Activated B cell treated with CpG ODN at 0.5 μM for 24 hours (primary cell): ENCODE measurements at regions not wholly inside any gene's neighbourhood (a gene's known extent, or its start where the extent isn't known, plus 50 kb on each side); places are given as distances from the start of the nearest gene placed in this dataset.

Experiments
- ATAC-seq: fragments of 200-7000 bp; cut with Tn5 transposase; one replicate; pipeline ENCODE4 v1.10.0; 2021; ENCODE audit warnings: low read depth, mild to moderate bottlenecking, moderate library complexity
- CTCF ChIA-PET: fragments of 350-600 bp; sonication (Branson Sonifier 250); formaldehyde crosslinking; loops from one replicate; lab custom pipeline; 2021; ENCODE audit warnings: antibody characterized with exemption; lab: Charles Lee
- POLR2A ChIA-PET: fragments of 350-600 bp; sonication (Branson Sonifier 250); formaldehyde crosslinking; loops from one replicate; lab custom pipeline; 2021; ENCODE audit warnings: antibody characterized with exemption; lab: Charles Lee
- DNase-seq: peaks from one replicate; pipeline ENCODE4 v3.0.0; 2022
- H3K27ac Mint-ChIP-seq: one replicate; pipeline ENCODE4 v1.8.0; 2020; ENCODE audit warnings: mixed read lengths
- H3K27me3 Mint-ChIP-seq: one replicate; pipeline ENCODE4 v1.8.0; 2021; ENCODE audit warnings: mixed read lengths
- H3K36me3 Mint-ChIP-seq: one replicate; pipeline ENCODE4 v1.8.0; 2021; ENCODE audit warnings: low read depth, mixed read lengths
- H3K4me1 Mint-ChIP-seq: one replicate; pipeline ENCODE4 v1.8.0; 2021; ENCODE audit warnings: mixed read lengths
- H3K4me3 Mint-ChIP-seq: one replicate; pipeline ENCODE4 v1.8.0; 2020; ENCODE audit warnings: mild to moderate bottlenecking, mixed read lengths
- H3K9me3 Mint-ChIP-seq: one replicate; pipeline ENCODE4 v1.8.0; 2020; ENCODE audit warnings: mixed read lengths
- intact Hi-C: fragments of 100-400 bp; cut with micrococcal nuclease; formaldehyde crosslinking; loops from one replicate; pipeline ENCODE4 v1.15.1; 2024
- TF ChIP-seq, protein P1 (sequence below): fragments of 200-600 bp; IDR thresholded peaks from one replicate; pipeline ENCODE4 v1.8.0; 2022; ENCODE audit warnings: antibody characterized with exemption, mild to moderate bottlenecking

DNA sequence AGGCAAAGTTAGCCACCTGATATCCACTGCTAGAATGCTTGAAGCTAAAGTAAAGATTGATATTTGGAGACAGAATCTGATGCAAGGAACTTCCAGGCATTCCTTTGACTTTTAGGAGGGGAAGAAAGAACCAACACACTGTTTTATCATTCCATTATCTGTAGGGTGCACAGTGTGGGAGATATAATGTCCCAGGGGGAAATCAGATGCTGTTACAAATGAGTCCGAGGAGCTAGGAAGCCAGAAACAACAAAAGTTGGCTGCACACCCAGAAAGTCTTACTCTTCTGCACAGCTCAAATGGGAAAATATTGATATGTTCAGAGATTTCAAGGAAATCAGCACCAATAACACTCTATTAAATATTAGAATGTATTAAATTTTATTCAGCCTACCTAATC lies 113.6 kb upstream of the ROBO1 start:
- H3K4me1 Mint-ChIP-seq: no peaks in the 10 kb centered on the region
- no peak overlapping the region for H3K4me3 Mint-ChIP-seq
- H3K27me3 Mint-ChIP-seq: no peaks in the 10 kb centered on the region
- POLR2A ChIA-PET: no interaction called here
- CTCF ChIA-PET: no interaction called here
- ATAC-seq: no peak
- no peak for DNase-seq
- no peaks in the 10 kb centered on the region for H3K36me3 Mint-ChIP-seq
- TF ChIP-seq, protein P1, sequence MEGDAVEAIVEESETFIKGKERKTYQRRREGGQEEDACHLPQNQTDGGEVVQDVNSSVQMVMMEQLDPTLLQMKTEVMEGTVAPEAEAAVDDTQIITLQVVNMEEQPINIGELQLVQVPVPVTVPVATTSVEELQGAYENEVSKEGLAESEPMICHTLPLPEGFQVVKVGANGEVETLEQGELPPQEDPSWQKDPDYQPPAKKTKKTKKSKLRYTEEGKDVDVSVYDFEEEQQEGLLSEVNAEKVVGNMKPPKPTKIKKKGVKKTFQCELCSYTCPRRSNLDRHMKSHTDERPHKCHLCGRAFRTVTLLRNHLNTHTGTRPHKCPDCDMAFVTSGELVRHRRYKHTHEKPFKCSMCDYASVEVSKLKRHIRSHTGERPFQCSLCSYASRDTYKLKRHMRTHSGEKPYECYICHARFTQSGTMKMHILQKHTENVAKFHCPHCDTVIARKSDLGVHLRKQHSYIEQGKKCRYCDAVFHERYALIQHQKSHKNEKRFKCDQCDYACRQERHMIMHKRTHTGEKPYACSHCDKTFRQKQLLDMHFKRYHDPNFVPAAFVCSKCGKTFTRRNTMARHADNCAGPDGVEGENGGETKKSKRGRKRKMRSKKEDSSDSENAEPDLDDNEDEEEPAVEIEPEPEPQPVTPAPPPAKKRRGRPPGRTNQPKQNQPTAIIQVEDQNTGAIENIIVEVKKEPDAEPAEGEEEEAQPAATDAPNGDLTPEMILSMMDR: no peak
- peaks cover 3% of the 10 kb centered on the region for H3K9me3 Mint-ChIP-seq
- no peak overlapping the region for H3K27ac Mint-ChIP-seq
- intact Hi-C loops: no loop called here

DNA sequence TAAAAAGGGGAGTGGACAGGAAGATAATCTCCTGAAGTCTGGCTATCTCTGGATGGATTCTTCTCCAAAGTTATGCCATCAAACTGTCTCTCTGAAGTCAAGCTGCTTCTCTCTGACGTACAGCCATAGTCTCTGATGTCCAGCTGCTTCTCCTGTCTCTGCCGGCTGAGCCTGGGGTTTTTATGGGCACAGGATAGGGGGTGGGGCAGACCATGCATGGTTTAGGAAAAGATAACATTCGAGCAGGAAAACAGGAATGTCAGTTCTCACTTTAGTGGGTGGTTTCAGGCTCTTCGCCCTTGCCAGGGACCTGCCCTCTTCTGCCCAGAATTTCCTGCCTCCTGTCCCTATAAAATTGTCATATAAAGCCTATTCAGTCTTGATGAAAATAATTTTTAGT lies 110.9 kb upstream of the ROBO1 start:
- ChIA-PET POLR2A (no interaction called here), CTCF (no interaction called here)
- TF ChIP-seq, protein P1: no peak
- H3K27me3 Mint-ChIP-seq: no peaks in the 10 kb centered on the region
- H3K4me3 Mint-ChIP-seq: no peak overlapping the region
- peaks cover 8% of the 10 kb centered on the region for H3K9me3 Mint-ChIP-seq
- no peak overlapping the region for H3K27ac Mint-ChIP-seq
- H3K36me3 Mint-ChIP-seq: no peaks in the 10 kb centered on the region
- no peaks in the 10 kb centered on the region for H3K4me1 Mint-ChIP-seq
- DNase-seq: no peak
- intact Hi-C loops: no loop called here
- ATAC-seq: no peak

DNA sequence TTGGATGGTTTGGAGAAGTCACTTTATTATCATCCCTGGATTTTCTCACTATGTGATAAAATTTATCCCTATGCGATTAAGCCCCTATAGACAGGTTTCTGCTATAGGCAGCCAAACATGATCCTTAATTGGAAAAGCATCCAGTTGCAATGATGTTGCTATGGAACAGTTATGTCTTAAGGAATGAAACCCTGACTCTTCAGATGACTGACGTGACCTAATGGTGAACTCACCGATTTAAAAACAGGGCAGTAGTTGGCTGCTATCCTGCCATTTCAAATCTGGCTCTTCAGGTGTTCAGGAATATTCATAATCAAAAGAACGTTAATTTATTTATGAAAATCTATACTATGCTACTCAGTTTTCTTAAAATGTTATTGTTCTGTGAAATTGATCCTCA lies 106.8 kb upstream of the ROBO1 start:
- TF ChIP-seq, protein P1: no peak
- ATAC-seq (no peak), DNase-seq (no peak)
- CTCF ChIA-PET: no interaction called here
- H3K4me1 Mint-ChIP-seq: no peaks in the 10 kb centered on the region
- no peak overlapping the region for H3K4me3 Mint-ChIP-seq
- no peak overlapping the region for H3K27ac Mint-ChIP-seq
- intact Hi-C loops: no loop called here
- H3K36me3 Mint-ChIP-seq: no peaks in the 10 kb centered on the region
- H3K27me3 Mint-ChIP-seq: no peaks in the 10 kb centered on the region
- POLR2A ChIA-PET: no interaction called here
- H3K9me3 Mint-ChIP-seq: peaks cover 10% of the 10 kb centered on the region

DNA sequence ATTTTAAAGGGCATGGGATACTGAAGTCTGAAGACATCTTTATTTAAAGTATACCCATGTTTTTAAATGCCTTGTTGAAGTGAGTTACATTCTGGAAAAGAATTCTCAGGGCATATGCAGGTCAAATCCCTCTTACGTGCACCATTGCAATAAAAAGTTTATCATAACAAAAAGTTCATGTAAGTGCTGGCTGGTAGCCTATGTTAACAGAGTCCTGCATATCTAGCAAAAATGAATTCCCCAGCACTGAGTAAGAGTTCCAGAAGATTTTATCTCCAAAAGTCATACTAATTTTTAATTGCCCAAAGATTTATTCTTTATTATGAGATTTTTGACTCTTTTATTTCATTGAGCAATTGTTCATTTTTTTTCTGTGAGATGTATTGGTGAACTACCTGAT lies 104.7 kb upstream of the ROBO1 start:
- no peak overlapping the region for H3K4me3 Mint-ChIP-seq
- intact Hi-C loops: no loop called here

DNA sequence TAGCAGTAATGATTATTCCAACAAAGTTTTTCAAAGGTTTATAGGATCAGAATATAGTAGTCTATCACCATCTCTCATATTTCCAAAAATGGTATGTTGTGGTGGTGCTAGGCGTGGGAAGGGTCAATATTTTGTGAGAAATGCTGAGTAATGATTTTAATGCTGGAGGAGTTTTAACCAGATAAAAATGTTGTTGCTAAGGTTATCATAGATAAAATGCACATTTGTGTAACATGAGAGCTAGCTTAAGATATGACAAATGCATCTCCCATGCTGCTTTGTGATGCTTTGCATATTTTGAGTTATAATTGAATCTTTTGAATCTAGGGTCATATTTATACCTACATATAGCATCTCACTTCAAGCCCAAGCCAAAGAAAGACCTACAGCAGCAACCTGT lies 103.9 kb upstream of the ROBO1 start:
- Mint-ChIP-seq H3K4me1 (no peaks in the 10 kb centered on the region), H3K27ac (no peak overlapping the region), H3K4me3 (no peak overlapping the region), H3K9me3 (peaks cover 6% of the 10 kb centered on the region), H3K27me3 (no peaks in the 10 kb centered on the region), H3K36me3 (no peaks in the 10 kb centered on the region)
- TF ChIP-seq, protein P1: no peak
- ChIA-PET CTCF (no interaction called here), POLR2A (no interaction called here)
- intact Hi-C loops: no loop called here
- DNase-seq (no peak), ATAC-seq (no peak)

More for the DNA sequence above, 104.7 kb upstream of the ROBO1 start:
- Mint-ChIP-seq H3K9me3 (peaks cover 6% of the 10 kb centered on the region), H3K27ac (no peak overlapping the region), H3K36me3 (no peaks in the 10 kb centered on the region), H3K27me3 (no peaks in the 10 kb centered on the region), H3K4me1 (no peaks in the 10 kb centered on the region)
- no peak for DNase-seq
- ChIA-PET CTCF (no interaction called here), POLR2A (no interaction called here)
- ATAC-seq: no peak
- TF ChIP-seq, protein P1: no peak
